Gastrocnemius medialis (tissue), 4 donors: ENCODE measurements at regions not wholly inside any gene's neighbourhood (a gene's known extent, or its start where the extent isn't known, plus 50 kb on each side); places are given as distances from the start of the nearest gene placed in this dataset.

Source experiments
- ATAC-seq, 2 donors: fragments of 150-250 bp; one replicate each; pipeline ENCODE4 v1.9.1; 2016
- DNase-seq, 2 donors: peaks; one replicate each; pipeline ENCODE4 v3.0.0-alpha.2; 2019
- H3K27ac ChIP-seq, 4 donors: fragments of 200-600 bp; sonication (generic); 1 replicate in 1 of 4; 2 replicates in 3 of 4; pipeline ENCODE4 v1.5.1; 2016 to 2018; ENCODE audit warnings: mild to moderate bottlenecking in 2 of 4, moderate library complexity in 1 of 4
- H3K27me3 ChIP-seq, 3 donors: fragments of 200-600 bp; sonication (generic) in 2 of 3; 1 replicate in 1 of 3; 2 replicates in 2 of 3; pipeline versions ENCODE4 v1.5.1 to v1.6.0; 2016 to 2019; ENCODE audit warnings: mild to moderate bottlenecking in 1 of 3, moderate library complexity in 1 of 3
- H3K36me3 ChIP-seq, 2 donors: fragments of 200-600 bp; sonication (generic) in 1 of 2; one replicate each; pipeline ENCODE4 v1.5.1; 2017 to 2018
- H3K4me1 ChIP-seq, 2 donors: fragments of 200-600 bp; sonication (generic) in 1 of 2; one replicate each; pipeline ENCODE4 v1.5.1; 2016 to 2017; ENCODE audit warnings: mild to moderate bottlenecking in 2 of 2
- H3K4me3 ChIP-seq, 4 donors: fragments of 200-600 bp; sonication (generic) in 3 of 4; 1 replicate in 1 of 4; 2 replicates in 3 of 4; pipeline ENCODE4 v1.5.1; 2016 to 2019; ENCODE audit warnings: mild to moderate bottlenecking in 2 of 4
- H3K9me3 ChIP-seq, 3 donors: fragments of 200-600 bp; sonication (generic) in 2 of 3; 1 replicate in 1 of 3; 2 replicates in 2 of 3; pipeline ENCODE4 v1.5.1; 2016 to 2019
- CTCF ChIP-seq, 5 experiments: fragments of 450-650 bp in 3 of 5; fragments of 200-600 bp in 2 of 5; sonication (generic) in 2 of 5; IDR thresholded peaks in 4 of 5; conservative IDR thresholded peaks in 1 of 5; 1 replicate in 4 of 5; 2 replicates in 1 of 5; pipeline ENCODE4 v1.5.1; 2016 to 2019; ENCODE audit warnings: antibody characterized with exemption in 5 of 5, mild to moderate bottlenecking in 3 of 5, moderate library complexity in 3 of 5
- POLR2A ChIP-seq, 2 donors: fragments of 450-650 bp; IDR thresholded peaks; one replicate each; pipeline ENCODE4 v1.6.1; 2017; ENCODE audit warnings: antibody characterized with exemption in 2 of 2, mild to moderate bottlenecking in 2 of 2, moderate library complexity in 2 of 2
- in situ Hi-C, 4 donors: fragments of 200-750 bp; cut with MboI; loops; one replicate each; pipeline versions ENCODE4 v1.15.0 to v1.8.0; 2017; ENCODE audit warnings: low sequenced_read_pairs in 4 of 4
- intact Hi-C: fragments of 100-400 bp; cut with DNase I; formaldehyde crosslinking; loops from one replicate; pipeline ENCODE4 v1.15.1; 2023; ENCODE audit warnings: low total_unique reads

DNA sequence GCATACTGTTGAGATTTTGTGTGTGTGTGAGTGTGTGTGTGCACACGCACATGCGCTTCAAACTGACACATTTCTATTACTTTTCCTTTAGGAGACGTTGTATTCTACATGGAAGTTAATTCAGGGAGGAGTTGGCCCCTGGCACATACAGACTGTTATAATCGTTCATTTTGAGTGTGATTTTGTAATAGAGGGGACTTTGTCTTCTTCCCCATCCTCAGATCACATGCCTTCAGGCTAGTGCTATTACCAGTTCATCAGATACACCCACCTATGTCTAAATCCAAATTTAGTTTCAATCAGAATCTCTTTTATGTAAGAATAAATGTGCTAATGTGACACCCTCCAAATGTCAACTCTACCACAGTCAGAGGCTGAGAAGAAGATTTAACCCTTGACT lies 90.2 kb downstream of the FBXO4 start:
- TF ChIP-seq POLR2A (IDR thresholded peaks at IDR 0.05) (no peak), CTCF (IDR thresholded peaks at IDR 0.05 in 4 of 5, conservative IDR thresholded peaks at IDR 0.05 in 1 of 5) (no peak)
- intact Hi-C loops = no loop called here
- no peak for ATAC-seq

GRCh38 chr5:42015681-42016080 lies 90.6 kb downstream of the FBXO4 start:
- H3K9me3 ChIP-seq = no peaks in the 10 kb centered on the region
- no peaks in the 10 kb centered on the region for H3K27me3 ChIP-seq
- no peaks in the 10 kb centered on the region for H3K36me3 ChIP-seq
- ATAC-seq (no peak), DNase-seq (no peak)
- no peaks in the 10 kb centered on the region for H3K4me1 ChIP-seq
- in situ Hi-C loops (no loop called here), intact Hi-C loops (no loop called here)
- no peak overlapping the region for H3K27ac ChIP-seq
- TF ChIP-seq POLR2A (IDR thresholded peaks at IDR 0.05) (no peak), CTCF (IDR thresholded peaks at IDR 0.05 in 4 of 5, conservative IDR thresholded peaks at IDR 0.05 in 1 of 5) (no peak)
- H3K4me3 ChIP-seq = no peak overlapping the region

More for the DNA sequence above, 90.2 kb downstream of the FBXO4 start:
- Histone ChIP-seq H3K36me3 (no peaks in the 10 kb centered on the region), H3K4me1 (no peaks in the 10 kb centered on the region), H3K27me3 (no peaks in the 10 kb centered on the region), H3K4me3 (no peak overlapping the region), H3K27ac (no peak overlapping the region), H3K9me3 (no peaks in the 10 kb centered on the region)
- in situ Hi-C loops = no loop called here
- DNase-seq = no peak

- Histone ChIP-seq H3K27me3 (no peaks in the 10 kb centered on the region), H3K4me1 (no peaks in the 10 kb centered on the region), H3K4me3 (no peak overlapping the region), H3K36me3 (no peaks in the 10 kb centered on the region), H3K9me3 (no peaks in the 10 kb centered on the region), H3K27ac (no peak overlapping the region)
- ATAC-seq (no peak), DNase-seq (no peak)
- intact Hi-C loops = loop anchor here (10.0 kb wide), 1 partner anchor 764 kb away; no protein-coding TSS in a partner anchor
- in situ Hi-C loops = no loop called here
- TF ChIP-seq POLR2A (IDR thresholded peaks at IDR 0.05) (no peak), CTCF (IDR thresholded peaks at IDR 0.05 in 4 of 5, conservative IDR thresholded peaks at IDR 0.05 in 1 of 5) (no peak)
Observed at GRCh38 chr5:42020788-42021530, 95.9 kb downstream of the FBXO4 start.

GRCh38 chr5:42021923-42022322 lies 96.8 kb downstream of the FBXO4 start:
- Histone ChIP-seq H3K27ac (no peak overlapping the region), H3K27me3 (no peaks in the 10 kb centered on the region), H3K4me1 (no peaks in the 10 kb centered on the region), H3K36me3 (no peaks in the 10 kb centered on the region), H3K4me3 (no peak overlapping the region), H3K9me3 (no peaks in the 10 kb centered on the region)
- ATAC-seq = no peak
- intact Hi-C loops = loop anchor here (10.0 kb wide), 1 partner anchor 763 kb away; no protein-coding TSS in a partner anchor
- no peak for TF ChIP-seq CTCF (IDR thresholded peaks at IDR 0.05 in 4 of 5, conservative IDR thresholded peaks at IDR 0.05 in 1 of 5)
- no peak for TF ChIP-seq POLR2A (IDR thresholded peaks at IDR 0.05)
- no peak for DNase-seq
- in situ Hi-C loops = no loop called here
